Astrocyte (in vitro differentiated cells and primary cell): ENCODE measurements at regions not wholly inside any gene's neighbourhood (a gene's known extent, or its start where the extent isn't known, plus 50 kb on each side); places are given as distances from the start of the nearest gene placed in this dataset.

Experiments used
- DNase-seq: peaks from one replicate; pipeline ENCODE4 v3.0.0-alpha.2; 2010; ENCODE audit warnings: low read depth
- FAIRE-seq: peaks from 2 replicates; lab custom pipeline; 2011; peaks lifted over from hg19 to GRCh38; lab: Jason Lieb, UNC
- H2AFZ ChIP-seq: 2 replicates; pipeline ENCODE4 v1.6.0; 2012; ENCODE audit warnings: low read depth, low read length, inconsistent platforms
- H3K27ac ChIP-seq: 2 replicates; pipeline ENCODE4 v1.5.1; 2011; ENCODE audit warnings: low read depth, low read length, inconsistent platforms
- H3K27me3 ChIP-seq: 2 replicates; pipeline ENCODE4 v1.6.0; 2011; ENCODE audit warnings: low read length, inconsistent platforms; ENCODE audit not compliant: insufficient read depth
- H3K36me3 ChIP-seq: 2 replicates; pipeline ENCODE4 v1.5.1; 2011; ENCODE audit warnings: low read length, inconsistent platforms; ENCODE audit not compliant: insufficient read depth
- H3K4me1 ChIP-seq: 2 replicates; pipeline ENCODE4 v1.5.1; 2011; ENCODE audit warnings: low read length, inconsistent platforms; ENCODE audit not compliant: insufficient read depth
- H3K4me2 ChIP-seq: 2 replicates; pipeline ENCODE4 v1.6.0; 2012; ENCODE audit warnings: low read length, inconsistent platforms
- H3K4me3 ChIP-seq: 2 replicates; pipeline ENCODE4 v1.5.1; 2011; ENCODE audit warnings: low read depth, mild to moderate bottlenecking, low read length, inconsistent platforms; ENCODE audit not compliant: insufficient read depth
- H3K79me2 ChIP-seq: 2 replicates; pipeline ENCODE4 v1.6.0; 2012; ENCODE audit warnings: mild to moderate bottlenecking, low read length, inconsistent platforms; ENCODE audit not compliant: insufficient read depth
- H3K9ac ChIP-seq: 2 replicates; pipeline ENCODE4 v1.6.0; 2012; ENCODE audit warnings: mild to moderate bottlenecking, low read length, inconsistent platforms
- H3K9me3 ChIP-seq: 2 replicates; pipeline ENCODE4 v1.5.1; 2012; ENCODE audit warnings: low read depth, mild to moderate bottlenecking, low read length, inconsistent platforms; ENCODE audit not compliant: insufficient read depth
- H4K20me1 ChIP-seq: 2 replicates; pipeline ENCODE4 v1.6.0; 2012; ENCODE audit warnings: low read length, inconsistent platforms; ENCODE audit not compliant: insufficient read depth
- H3K27ac Mint-ChIP-seq: one replicate; pipeline ENCODE4 v1.8.0; 2021; ENCODE audit warnings: mild to moderate bottlenecking, mixed read lengths; ENCODE audit not compliant: unreplicated experiment
- H3K27me3 Mint-ChIP-seq: one replicate; pipeline ENCODE4 v1.8.0; 2021; ENCODE audit warnings: low read depth, mixed read lengths; ENCODE audit not compliant: unreplicated experiment
- H3K36me3 Mint-ChIP-seq: one replicate; pipeline ENCODE4 v1.8.0; 2021; ENCODE audit warnings: low read depth, mixed read lengths; ENCODE audit not compliant: unreplicated experiment
- H3K4me1 Mint-ChIP-seq: one replicate; pipeline ENCODE4 v1.8.0; 2021; ENCODE audit warnings: low read depth, mixed read lengths; ENCODE audit not compliant: unreplicated experiment
- H3K4me3 Mint-ChIP-seq: one replicate; pipeline ENCODE4 v1.8.0; 2021; ENCODE audit warnings: mild to moderate bottlenecking, moderate library complexity, mixed read lengths; ENCODE audit not compliant: unreplicated experiment
- H3K9me3 Mint-ChIP-seq: one replicate; pipeline ENCODE4 v1.8.0; 2021; ENCODE audit warnings: mild to moderate bottlenecking, mixed read lengths; ENCODE audit not compliant: unreplicated experiment
- CTCF ChIP-seq: IDR thresholded peaks from 2 replicates; pipeline ENCODE4 v1.5.1; 2011; ENCODE audit warnings: low read depth, mild to moderate bottlenecking, inconsistent platforms, low read length, moderate library complexity; ENCODE audit not compliant: insufficient read depth
- EZH2 ChIP-seq: IDR thresholded peaks from 2 replicates; pipeline ENCODE4 v1.6.1; 2012; ENCODE audit warnings: mild to moderate bottlenecking, low read length, inconsistent platforms; ENCODE audit not compliant: insufficient read depth

GRCh38 chr5:117860550-117860949, 1127.8 kb downstream of the DTWD2 start:
- Mint-ChIP-seq H3K4me1 (no peaks in the 10 kb centered on the region), H3K4me3 (no peak overlapping the region), H3K27me3 (no peaks in the 10 kb centered on the region), H3K36me3 (no peaks in the 10 kb centered on the region), H3K27ac (no peak overlapping the region), H3K9me3 (no peaks in the 10 kb centered on the region)
- Histone ChIP-seq H3K27ac (no peak overlapping the region), H3K9me3 (no peaks in the 10 kb centered on the region), H3K4me2 (no peak overlapping the region), H2AFZ (no peak overlapping the region), H3K4me1 (no peaks in the 10 kb centered on the region), H3K79me2 (no peaks in the 10 kb centered on the region), H4K20me1 (no peaks in the 10 kb centered on the region), H3K36me3 (no peaks in the 10 kb centered on the region), H3K9ac (no peak overlapping the region), H3K27me3 (no peaks in the 10 kb centered on the region), H3K4me3 (no peak overlapping the region)
- TF ChIP-seq EZH2 (no peak), CTCF (no peak)
- FAIRE-seq (no peak), DNase-seq (no peak)

GRCh38 chr5:117859176-117859575, 1129.2 kb downstream of the DTWD2 start:
- Histone ChIP-seq H3K79me2 (no peaks in the 10 kb centered on the region), H3K4me1 (no peaks in the 10 kb centered on the region), H3K9me3 (no peaks in the 10 kb centered on the region), H2AFZ (no peak overlapping the region), H3K4me2 (no peak overlapping the region), H3K36me3 (no peaks in the 10 kb centered on the region), H4K20me1 (no peaks in the 10 kb centered on the region), H3K4me3 (no peak overlapping the region), H3K27ac (no peak overlapping the region), H3K9ac (no peak overlapping the region), H3K27me3 (no peaks in the 10 kb centered on the region)
- H3K4me3 Mint-ChIP-seq = no peak overlapping the region
- no peak for DNase-seq
- H3K9me3 Mint-ChIP-seq = no peaks in the 10 kb centered on the region
- H3K36me3 Mint-ChIP-seq = no peaks in the 10 kb centered on the region
- no peaks in the 10 kb centered on the region for H3K27me3 Mint-ChIP-seq
- H3K4me1 Mint-ChIP-seq = no peaks in the 10 kb centered on the region
- TF ChIP-seq CTCF = no peak
- TF ChIP-seq EZH2 = no peak
- no peak for FAIRE-seq
- no peak overlapping the region for H3K27ac Mint-ChIP-seq

- H3K4me3 ChIP-seq = no peak overlapping the region
- no peaks in the 10 kb centered on the region for H3K4me1 ChIP-seq
- Mint-ChIP-seq H3K27ac (no peak overlapping the region), H3K4me1 (no peaks in the 10 kb centered on the region), H3K9me3 (no peaks in the 10 kb centered on the region), H3K27me3 (no peaks in the 10 kb centered on the region), H3K36me3 (no peaks in the 10 kb centered on the region), H3K4me3 (no peak overlapping the region)
- no peaks in the 10 kb centered on the region for H3K79me2 ChIP-seq
- no peak for TF ChIP-seq EZH2
- no peak for TF ChIP-seq CTCF
- H3K36me3 ChIP-seq = no peaks in the 10 kb centered on the region
- FAIRE-seq (no peak), DNase-seq (no peak)
- H3K9me3 ChIP-seq = no peaks in the 10 kb centered on the region
- H4K20me1 ChIP-seq = no peaks in the 10 kb centered on the region
- H3K9ac ChIP-seq = no peak overlapping the region
- H3K27me3 ChIP-seq = no peaks in the 10 kb centered on the region
- no peak overlapping the region for H3K27ac ChIP-seq
- no peak overlapping the region for H3K4me2 ChIP-seq
- H2AFZ ChIP-seq = no peak overlapping the region
Measured at GRCh38 chr5:117856713-117857112, 1131.6 kb downstream of the DTWD2 start.
